Stimulated activated CD8-positive, alpha-beta memory T cell treated with anti-CD3 and anti-CD28 coated beads, Interleukin-2, amount 100 ng/mL, for 48 hours (primary cell): ENCODE measurements at regions not wholly inside any gene's neighbourhood (a gene's known extent, or its start where the extent isn't known, plus 50 kb on each side); places are given as distances from the start of the nearest gene placed in this dataset.

Experiments
- DNase-seq, 2 donors: peaks; one replicate each; pipeline ENCODE4 v3.0.0-alpha.2; 2020; ENCODE audit warnings: low read depth in 2 of 2

DNA sequence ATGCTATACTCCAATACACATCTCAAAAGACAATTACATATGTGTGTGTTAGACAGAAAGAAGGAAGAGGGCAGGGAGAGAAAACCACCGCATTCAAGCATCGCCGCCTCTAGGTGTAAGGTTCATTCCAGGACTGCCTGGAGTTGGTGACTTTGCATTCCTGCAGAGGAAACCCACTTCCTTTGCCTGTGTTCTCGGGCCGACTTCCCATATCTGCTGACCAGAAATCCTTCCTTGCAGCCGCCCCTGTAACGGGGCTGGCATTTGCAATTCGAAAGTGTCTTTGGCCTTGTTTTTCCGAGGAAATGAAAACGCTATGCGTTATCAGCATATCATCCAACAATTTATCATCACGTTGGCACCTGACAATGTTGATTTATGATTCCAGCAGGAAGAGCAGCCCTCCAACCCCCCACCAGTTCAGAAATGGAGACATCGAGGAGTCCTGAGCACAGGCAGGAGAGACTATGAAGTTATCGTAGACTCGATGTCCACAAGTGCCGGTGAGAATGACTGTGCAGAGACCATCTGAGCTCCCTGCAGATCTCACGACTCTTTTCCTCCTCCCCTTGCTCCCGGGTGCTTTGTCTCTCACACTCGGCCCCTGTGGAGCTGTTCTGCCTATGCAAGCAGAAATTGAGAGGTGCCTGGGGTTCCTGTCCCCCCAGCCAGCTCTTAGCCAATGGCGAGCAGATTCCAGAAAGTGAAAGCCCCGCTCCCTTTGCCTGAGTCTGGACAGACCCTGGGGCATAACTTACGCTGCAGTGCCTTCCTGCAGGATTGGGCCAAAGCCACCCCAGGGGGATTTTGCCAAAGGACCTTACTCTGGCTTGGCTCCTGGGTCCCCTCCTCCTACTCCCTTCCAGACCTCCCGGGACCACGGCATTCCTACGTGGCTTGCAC, 68.9 kb upstream of the FOXK1 start:
- no peak for DNase-seq

DNA sequence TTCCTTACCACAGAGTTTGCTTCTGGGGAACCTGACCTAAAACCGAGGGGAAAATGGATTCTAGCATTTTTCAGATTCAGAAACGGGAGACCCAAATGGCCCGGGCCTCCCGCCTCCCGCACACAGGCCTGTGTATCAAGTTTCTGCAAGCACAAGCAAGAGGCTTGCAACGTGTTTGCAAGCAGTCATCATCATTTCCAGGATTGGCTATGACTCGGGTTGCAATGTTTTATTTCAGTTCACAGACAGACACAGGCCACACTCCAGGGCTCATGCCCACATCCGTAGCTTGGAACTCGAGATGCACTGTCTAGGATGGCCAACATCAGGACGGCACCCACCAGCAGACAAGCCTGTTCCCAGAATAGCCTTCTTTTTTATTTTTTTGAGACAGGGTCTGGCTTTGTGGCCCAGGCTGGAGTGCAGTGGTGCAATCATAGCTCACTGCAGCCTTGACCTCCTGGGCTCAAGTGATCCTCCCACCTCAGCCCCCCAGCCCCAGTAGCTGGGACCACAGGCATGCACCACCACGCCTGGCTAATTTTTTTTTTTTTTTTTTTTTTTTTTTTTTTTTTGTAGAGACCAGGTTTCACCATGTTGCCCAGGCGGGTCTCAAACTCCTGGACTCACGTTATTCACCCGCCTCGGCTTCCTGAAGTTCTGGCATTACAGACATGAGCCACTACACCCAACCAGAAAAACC, 68.1 kb upstream of the FOXK1 start:
- no peak for DNase-seq

DNA sequence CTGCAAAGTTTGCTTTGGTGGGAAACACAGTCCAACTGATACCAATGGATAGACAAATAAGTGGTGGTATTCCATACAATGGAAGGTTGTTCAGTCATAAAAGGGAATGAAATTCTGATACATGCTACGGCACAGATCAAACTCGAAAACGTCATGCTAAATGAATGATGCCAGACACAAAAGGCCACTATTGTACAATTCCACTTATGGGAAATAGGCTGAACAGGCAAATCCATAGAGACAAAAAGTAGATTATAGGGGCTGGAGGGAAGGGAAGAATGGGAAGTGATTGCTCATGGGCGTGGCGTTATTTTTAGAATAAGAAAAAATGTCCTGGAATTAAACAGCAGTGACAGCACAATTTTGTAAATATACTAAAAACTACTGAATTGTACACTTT, 66.0 kb upstream of the FOXK1 start:
- DNase-seq = no peak

- DNase-seq = no peak
These were observed 60.7 kb upstream of the FOXK1 start for GRCh38 chr7:4621396-4621795.

- DNase-seq = no peak
These were observed 55.7 kb upstream of the FOXK1 start for GRCh38 chr7:4626318-4626845.

DNA sequence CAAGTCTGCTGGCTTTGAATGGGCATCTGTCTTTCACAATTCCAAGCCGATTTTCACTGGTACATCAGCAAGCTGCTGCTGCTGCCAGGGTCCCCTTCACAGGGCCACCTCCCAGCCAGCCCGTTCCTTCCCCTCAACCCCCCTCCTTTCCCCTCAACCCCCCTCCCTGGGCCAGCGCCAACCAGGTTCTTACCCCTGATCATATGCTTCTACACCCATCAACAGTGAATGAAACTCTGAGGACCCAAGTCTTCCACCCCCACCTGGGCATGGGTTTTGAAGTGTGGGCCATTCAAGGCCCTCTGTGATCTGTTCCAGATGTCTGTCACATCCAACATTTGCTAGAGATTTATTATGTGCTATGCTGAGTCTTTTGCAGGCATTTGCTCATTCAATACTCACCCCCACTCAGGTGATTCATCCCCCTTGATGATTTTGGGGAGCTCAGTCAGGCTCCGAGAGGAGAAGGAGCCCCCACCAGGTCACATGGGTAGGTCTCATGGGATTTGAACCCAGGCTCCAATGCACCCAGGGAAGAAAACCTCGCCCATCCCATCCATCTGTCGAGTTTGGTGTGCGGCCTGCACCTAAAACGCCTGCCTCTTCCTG, 52.7 kb upstream of the FOXK1 start:
- no peak for DNase-seq

GRCh38 chr7:4631380-4632179, 50.5 kb upstream of the FOXK1 start:
- DNase-seq = no peak
